ENCODE measurements at regions not wholly inside any gene's neighbourhood (a gene's known extent, or its start where the extent isn't known, plus 50 kb on each side); places are given as distances from the start of the nearest gene placed in this dataset.

GRCh38 chr3:27632431-27633223 lies 89.5 kb downstream of the EOMES start (continued):
- no peak for TF ChIP-seq SIX5 (IDR thresholded peaks at IDR 0.05; ENCODE audit: low read depth, low read length)

All from H1 (cell line).